ENCODE measurements at regions not wholly inside any gene's neighbourhood (a gene's known extent, or its start where the extent isn't known, plus 50 kb on each side); places are given as distances from the start of the nearest gene placed in this dataset.

DNA sequence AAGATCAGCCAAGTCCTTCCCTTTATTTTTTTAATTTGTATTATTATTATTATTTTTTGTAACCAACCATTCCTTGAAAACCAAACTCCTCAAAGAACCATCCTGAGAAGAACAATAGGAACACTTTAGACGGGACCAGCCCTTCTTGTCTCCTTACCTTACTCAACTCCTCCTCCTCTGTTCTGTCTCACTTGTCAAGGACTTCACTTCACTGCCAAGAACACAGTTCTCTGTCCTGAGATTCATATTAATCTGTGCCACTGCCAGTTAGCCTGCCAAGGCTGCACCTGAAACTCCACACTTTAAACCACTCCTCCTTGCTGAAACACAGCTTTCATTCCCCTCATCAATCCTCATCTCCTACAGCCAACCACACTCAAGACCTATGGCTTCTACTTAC, 73.8 kb upstream of the ATP1A1 start:
- no peak for DNase-seq

DNA sequence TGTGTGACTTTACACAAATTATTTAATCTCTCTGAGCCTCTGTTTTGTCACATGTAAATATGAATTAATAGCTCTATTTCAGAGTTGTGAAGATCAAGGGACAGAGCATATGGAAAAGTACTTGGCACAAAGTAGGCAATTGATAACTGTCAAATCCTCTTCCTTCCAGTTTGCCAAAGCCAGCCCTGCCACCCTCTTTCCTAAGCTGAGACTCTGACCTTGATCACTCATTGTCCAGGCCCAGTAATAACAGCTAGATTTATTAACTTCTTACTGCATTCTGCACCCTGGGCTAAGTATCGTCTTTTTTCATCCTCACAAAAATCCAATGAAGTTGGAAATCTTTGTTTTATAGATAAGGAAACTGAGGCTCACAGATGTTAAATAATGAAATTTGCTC, 70.8 kb upstream of the ATP1A1 start:
- no peak for DNase-seq

DNA sequence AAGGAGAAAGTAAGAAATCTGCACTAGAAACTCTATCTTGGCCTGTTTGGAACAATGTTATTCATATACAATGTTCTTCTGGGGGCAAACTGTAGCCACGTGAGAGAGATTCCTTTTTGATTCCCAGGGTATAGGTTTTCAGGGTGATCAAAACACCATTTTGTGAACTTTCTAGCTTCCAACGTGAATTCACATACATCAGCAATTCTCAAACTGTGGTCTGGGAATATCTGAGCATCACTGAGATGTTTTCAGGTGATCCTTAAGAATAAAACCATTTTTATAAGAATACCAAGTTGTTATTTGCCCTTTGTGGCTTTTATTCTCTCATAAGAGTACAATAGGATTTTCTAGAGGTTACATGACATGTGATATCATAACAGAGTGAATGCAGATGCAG, 66.9 kb upstream of the ATP1A1 start:
- DNase-seq: no peak

DNA sequence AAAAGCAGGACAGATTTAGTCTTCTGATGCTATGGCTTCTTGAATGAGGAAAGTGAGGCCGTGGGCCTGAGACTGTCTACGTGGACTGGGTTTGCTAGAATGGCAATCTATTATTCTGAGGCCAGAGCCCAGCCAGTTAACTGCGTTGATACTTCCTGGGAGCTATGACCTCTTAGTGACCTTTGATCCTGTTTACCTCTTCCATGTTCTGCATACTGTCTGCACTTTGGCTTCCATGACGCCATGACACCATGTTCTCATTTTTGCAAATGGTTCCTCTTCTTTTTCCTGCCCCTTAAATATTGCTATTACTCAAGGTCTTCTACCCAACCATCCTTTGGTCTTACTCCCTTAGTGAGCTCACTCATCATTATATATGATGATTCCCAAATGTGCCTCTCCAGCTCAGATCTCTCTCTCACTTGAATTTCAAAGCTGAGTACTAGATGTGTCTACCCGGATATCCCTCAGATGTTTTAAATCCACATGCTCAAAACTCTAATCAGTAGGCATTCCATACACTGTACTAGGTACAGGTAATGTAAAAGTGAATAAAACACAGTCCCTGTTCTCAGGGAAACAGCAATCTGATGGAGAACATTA, 66.1 kb upstream of the ATP1A1 start:
- DNase-seq: no peak

DNA sequence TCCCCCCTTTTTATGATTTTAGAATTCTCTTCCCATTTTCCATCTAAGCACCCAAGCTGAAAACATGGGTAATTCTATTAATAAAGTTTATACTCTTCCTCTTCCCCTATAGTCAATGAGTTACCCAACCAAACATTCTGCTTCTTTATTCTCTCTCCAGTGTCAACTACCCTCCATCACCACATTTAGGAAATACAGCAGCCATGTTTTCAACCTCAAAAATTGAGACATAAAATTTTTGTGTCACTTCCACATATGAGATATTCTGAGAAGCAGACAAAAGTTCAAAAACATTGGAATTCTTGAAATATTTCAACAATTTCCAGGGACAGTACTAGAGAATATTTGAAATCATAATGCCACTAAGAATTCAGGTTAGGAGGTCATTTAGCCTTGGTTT, 64.8 kb upstream of the ATP1A1 start:
- DNase-seq: no peak

- DNase-seq: no peak
Observed at GRCh38 chr1:116309090-116309870, 63.8 kb upstream of the ATP1A1 start.

DNA sequence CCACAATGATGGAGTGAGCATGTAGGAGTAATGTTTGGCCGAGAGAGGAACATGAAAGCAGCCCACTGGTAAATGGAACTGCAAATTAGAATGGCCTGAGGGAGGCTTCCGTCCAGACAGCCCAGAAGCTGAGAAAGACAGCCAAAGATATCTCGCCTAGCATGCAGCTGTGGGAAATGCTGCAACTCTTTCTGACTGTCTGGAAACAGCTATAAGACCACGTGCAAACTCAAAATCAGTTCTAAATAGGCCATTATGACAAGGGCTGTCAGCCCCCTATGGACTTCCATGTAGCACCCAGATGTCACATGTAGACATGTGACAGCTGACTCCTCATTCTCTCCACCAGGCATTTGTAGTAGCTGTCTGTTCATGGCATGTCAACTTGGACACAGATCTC, 62.9 kb upstream of the ATP1A1 start:
- no peak for DNase-seq

DNA sequence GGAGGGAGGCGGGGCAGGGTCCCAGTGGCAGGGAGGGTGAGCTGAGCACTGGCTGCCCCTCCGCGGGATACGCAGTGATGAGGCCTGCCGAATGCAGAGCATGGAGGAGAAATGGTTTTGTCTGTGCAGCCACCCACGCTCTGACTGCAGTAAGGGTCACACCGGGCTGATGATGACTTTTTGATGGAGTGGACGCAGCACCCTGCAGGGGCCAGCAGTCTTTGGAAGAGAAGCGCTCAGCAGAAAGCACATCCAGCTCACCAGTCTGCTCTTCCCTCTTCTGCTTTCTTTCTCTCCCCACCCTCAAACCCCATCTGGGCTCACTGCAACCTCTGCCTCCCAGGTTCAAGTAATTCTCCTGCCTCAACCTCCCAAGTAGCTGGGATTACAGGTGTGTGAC, 61.9 kb upstream of the ATP1A1 start:
- DNase-seq: no peak

DNA sequence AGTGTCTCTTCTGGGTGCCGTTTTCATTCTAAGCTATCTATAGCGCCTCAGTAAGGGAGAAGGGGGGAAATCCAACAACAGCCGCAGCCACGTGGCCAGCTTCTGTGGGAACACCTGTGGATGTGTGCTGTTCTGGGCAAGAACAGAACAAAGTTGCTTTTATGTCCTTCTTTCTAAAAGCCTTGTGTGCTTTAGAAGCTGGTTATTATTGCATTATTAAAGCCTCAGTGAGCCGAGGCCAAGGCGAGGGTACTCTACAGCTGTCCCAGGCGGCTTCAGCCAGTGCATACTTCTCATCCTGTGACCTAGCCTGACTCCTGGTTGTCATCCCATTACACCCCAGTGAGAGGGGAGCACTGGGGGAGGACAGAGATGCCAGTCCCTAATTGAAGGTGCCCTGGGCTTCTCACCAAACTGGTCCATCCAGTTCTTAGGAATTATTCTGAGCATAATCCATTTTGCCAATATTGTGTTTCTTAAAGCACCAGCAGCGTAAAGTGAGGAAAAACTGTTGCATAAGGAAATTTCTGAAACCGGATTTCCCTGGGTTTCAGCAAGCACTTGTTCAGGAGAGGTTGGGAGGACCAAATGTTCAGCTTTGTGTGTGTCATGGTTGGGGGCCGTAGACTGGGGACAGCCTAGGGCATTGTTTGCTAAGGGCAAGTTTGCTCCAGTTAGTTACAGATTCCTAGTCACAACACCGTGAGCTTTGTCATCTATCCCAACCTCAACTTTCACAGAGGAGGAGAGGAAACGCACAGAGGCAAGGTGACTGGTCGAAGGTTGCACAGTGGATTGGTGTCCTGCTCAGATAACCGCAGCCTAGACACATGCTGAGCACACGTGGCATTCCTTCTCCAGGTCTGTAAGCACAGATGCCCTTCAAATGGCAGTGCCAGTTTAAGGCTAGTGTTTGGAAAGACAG, 61.0 kb upstream of the ATP1A1 start:
- DNase-seq: peak; percentile 92

DNA sequence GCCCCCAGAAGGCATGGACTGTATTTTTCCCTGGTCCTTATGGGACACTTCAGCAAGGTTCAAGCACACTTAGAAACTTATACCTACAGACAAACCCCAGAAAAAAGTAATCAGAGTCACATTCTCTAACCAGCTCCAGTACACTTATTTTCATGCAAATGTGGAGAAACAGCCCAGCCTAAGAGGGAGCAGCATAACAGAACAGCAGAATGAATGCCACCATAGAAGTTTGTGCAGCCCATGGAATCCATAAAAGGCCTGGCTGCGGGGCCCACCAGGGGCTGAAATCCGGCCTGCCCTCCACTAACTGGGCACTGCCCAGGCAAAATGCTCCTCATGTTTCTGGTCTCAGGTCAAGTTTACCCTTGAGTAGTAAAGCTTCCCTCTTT, 60.4 kb upstream of the ATP1A1 start:
- DNase-seq: no peak

- DNase-seq: no peak
Observed at GRCh38 chr1:116313776-116314175, 59.3 kb upstream of the ATP1A1 start.

DNA sequence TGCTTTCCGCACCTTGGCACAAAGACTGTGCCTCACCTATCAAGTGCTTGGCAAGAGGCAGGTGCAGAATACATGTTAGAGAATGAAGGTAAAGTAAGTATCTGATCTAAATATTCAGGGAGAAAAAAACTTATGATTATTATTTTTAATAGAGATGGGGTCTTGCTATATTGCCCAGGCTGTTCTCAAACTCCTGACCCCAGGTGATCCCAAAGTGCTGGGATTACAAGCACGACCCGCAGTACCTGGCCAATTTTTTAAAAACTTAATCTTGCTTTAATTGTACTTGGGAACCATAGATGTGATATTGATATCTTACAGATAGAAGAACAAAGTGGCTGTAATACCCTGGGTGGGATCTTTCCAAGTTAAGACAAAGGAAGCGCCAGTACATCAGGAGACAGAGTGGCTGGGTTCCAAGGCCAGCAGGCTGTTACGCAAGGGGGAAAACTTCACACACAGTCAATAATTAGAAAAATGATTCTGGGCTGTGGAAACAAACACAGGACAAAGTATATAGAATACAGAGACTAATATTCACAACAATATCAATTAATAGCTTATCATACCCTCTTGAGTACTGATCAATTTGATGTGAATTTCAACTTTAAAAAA, 58.6 kb upstream of the ATP1A1 start:
- no peak for DNase-seq

- DNase-seq: no peak
Observed at GRCh38 chr1:116316373-116316772, 56.7 kb upstream of the ATP1A1 start.

DNA sequence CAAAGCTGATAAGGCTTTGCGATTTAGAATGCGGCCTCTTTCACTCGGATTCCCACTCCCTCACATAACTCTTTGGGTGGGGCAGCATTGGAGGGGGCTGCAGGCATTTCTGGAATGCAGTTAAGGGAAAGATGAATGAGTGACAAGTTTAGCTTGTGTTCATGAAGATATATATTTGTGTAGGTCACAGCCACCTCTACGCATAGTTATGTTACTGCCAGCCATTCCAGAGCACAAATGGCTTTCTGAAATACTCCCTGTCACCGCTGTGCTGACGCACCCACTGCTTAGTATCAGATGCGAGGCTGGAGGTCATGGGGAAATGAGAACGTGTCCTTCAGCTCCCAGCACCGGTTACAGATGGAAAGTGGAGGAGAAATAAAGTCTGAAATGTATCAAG, 54.1 kb upstream of the ATP1A1 start:
- DNase-seq: no peak

DNA sequence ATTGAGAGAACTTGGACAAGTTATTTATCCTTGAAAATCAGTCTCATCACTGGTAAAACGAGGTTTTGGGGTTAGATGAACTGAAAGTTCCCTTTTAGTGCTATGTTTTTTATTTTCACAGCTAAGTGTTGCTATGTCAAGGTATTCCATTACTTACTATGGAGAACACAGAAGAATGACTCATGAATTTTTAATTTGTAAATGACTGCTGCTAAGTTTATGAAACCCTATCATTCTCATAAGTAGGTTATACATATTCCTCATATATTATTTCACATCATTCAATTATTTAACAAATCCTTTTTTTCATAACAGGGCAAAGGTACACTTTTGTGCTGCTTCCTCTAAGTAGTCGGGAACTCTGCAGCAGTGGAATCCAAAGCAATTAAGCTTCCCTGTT, 52.2 kb upstream of the ATP1A1 start:
- no peak for DNase-seq

DNA sequence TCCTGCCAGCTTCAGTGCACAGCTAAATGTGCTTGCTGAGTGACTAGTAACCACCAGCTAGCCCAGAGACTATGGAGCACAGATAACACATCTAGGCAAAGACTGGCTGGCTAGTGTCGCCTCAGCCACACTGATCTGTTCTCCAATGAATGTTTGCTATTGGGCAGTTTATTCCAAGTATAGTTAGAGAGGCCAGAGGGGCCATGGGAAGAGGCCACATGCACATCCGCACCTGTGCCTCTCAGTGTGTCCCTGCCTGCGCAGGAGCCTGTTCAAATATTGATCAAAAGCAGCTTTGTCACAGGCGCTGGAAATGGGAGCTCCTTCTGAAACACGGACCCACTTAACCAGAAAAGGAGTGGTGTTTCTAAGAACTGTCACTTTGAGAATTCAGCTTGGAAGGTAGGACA, 51.3 kb upstream of the ATP1A1 start:
- DNase-seq: no peak

DNA sequence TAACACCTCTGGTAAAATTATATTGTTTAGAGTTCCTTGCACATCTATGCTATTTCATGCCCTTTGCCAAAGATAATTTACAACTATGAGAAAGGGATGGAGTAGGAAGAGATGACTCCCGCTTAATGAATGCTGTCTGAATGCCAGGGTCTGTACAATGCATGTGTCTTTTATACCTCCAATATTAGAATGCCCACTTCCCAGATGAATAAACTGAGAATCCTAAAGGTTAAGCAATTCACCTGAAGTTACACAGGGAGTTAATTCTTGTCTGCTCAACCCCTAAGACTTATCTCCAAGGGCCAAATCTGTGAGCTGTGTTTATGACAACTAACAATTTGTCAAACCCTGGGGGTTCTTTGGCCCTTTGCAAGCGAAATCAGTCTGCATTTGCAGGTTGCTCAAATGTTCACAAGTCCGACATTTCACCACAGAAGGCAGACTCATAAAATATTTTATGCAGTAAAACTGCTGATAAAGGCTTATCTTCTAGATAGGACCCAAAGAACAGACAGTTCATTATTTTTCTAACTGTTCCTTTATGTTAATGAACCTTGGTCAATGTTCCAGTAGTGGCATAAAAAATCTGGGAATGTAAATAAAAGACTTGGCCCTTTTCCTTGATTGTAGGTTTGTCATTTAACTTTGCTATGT, 50.2 kb upstream of the ATP1A1 start:
- DNase-seq: no peak
